DMS53 treated with DMSO at 0.1 percent for 48 hours (cell line): ENCODE measurements at regions not wholly inside any gene's neighbourhood (a gene's known extent, or its start where the extent isn't known, plus 50 kb on each side); places are given as distances from the start of the nearest gene placed in this dataset.

Experiments used
- DNase-seq: peaks from one replicate; lab custom pipeline; 2025; ENCODE audit not compliant: unreplicated experiment; lab: John Stamatoyannopoulos, UW

DNA sequence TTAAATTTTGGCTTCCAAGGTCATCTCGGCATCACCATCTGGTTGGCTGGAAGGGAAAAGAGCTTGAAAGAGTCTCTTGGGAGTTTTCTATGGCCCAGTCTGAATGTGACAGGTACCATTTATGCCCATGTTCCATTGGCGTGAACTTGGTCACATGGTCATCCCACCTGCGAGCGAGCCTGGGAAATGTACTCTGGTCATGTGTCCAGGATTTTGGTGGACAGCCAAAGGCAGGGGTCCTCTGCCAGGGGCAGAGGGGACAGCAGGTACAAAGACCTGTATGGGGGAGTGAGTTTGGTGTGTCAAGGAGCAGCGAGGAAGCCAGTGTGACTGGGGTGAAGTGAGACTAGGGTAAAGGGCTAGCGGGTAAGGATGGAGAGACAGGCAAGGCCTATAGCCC, 112.6 kb downstream of the CDC5L start:
- DNase-seq: no peak

DNA sequence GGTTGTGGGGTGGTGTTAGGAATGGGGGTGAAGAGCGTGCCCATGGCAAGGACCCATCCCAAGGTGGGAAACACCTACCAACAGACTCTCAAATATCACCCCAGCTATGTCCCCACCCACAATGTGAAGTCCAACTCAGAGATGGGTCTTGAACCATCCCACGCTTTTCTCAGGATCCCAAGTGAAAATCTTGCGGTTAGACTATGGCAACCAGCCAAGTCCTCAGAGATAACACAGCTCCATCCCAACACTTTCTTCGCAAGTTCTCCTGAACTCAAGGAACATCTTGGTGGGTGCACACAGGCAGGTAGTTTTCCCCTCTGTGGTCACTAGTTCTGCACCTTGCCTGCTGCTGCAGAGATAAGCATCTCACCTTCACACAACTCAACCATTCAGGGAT, 116.0 kb downstream of the CDC5L start:
- DNase-seq: no peak

DNA sequence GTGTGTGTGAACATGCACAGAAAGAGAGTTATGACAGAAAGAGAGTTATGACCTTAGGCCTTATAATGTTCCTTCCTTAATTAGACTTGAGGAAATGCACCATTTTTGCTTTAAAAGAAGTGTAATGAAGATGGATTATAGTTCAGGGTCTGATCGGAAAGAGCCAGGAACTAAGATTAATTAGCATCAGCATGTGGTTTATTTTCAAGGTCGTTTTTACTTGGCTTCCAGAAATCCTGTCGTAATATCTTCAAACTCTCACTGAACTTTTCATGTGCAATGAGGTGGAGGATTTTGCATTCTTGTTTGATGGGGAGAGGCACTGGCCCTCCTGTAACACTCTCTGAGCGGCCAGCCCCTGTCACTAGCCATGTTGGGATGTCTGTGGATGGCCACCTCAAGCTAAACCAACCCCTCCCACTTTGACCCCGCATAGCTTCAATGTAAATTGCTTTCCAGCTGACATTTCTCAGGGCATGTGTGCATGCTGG, 116.8 kb downstream of the CDC5L start:
- no peak for DNase-seq

DNA sequence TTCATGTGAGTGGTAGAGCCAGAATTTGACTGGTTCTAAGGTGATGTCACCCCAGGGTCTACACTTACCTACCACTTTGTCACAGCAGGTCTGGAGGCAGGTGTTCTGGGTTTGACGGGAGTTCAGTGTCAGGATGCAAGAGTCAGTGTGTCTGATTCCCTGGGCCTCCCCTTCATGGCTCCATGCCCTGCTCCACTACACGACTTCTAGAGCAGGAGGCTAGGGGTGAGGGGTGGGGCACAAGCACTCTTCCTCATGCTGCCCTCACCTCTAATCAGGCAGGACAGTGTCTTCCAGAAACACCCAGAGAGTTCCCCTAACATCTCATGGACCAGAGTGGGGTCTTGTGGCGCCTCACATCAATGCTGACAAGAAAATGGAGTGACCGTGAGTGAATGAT, 118.2 kb downstream of the CDC5L start:
- DNase-seq: no peak

DNA sequence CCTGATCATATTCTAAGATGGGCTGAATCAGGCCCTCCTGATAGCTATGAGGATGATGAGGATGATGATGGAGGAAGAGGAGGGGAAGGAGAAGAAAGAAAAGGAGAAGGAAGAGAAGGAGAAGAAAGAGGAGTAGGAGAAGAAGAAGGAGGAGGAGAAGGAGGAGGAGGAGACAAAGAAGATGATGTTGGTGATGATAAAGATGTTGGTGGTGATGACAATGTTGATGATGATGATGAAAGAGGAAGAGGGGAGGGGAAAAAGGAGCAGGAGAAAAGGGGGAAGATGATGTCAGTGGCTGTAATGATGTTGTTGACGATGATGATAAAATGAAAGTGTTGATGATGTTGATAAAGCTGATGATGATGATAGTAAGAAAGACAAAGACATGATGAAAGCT, 119.5 kb downstream of the CDC5L start:
- no peak for DNase-seq

DNA sequence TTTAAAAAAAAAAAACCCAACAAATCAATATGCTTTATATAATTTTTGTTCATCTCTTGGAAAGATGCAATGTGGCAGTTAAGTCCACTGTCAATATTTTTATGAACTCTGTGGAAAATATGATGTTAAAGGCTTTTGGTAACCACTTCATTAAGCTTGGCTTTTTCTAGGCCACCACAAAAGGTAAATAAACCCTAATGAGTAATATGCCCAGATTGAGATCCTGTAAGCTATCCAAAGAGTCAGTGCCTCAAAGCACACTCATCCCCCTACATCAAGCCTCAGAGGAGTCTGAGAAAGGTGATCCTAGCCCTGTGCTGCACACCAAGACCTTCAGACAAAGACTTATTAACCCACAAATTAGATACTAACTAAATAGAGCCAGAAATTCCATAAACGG, 121.1 kb downstream of the CDC5L start:
- DNase-seq: no peak

DNA sequence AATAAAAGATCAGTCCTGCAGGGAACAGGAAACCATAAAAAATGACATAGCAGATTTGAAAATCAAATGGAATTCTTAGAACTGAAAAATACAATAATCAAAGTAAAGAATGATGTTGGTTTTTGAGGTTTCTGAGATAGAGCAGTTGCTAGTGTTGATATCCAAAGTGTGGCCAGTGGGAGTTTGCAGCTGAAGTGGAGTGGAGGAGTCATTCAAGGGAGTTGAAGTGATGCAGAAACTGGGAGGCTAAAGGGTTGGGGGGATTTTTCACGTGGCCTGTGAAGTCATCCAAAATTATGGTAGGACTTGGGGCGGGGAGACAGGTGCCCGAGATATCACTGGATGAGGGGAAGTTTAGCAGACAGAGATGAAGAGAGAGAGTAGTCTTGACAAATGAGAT, 123.6 kb downstream of the CDC5L start:
- no peak for DNase-seq

DNA sequence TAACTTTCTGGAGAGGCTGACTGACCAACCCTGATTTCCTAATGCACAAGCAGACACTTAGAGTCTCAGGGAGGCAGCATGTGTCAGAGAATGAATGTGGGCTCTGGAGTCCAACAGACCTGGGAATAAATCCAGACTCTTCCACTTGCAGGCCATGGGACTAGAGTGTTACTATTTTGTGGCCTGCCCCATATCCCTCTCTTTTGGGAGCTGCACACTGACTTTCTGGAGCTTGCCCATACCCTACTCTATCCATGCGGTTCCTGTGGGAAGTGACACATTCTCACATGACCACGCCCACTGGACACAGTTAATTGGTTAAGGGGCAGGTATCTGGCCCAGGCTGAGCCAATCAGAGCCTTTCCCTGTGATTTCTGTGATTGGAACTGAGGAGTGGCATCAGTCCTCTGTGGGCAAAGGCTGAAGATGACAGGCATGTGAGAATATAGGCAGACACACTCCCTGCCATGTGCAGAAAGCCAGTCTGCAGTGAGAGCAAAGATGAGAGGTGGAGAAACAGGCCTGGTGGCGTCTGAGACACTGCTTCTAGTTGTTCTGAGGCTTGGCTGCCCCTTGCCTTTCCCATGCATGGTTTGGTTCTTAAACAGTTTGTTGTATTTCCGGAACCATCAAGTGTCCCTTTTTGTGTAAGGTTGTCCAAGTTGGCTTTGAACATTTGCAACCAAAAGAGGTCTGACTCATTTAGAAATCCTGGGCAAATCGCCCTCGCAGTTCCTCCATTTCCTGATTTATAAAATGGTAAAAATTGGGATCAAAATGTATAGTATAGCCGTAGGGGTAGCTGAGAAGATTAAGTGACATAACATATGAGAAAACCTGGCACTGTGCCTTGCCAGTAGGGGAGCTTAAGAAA, 125.6 kb downstream of the CDC5L start:
- DNase-seq: no peak

DNA sequence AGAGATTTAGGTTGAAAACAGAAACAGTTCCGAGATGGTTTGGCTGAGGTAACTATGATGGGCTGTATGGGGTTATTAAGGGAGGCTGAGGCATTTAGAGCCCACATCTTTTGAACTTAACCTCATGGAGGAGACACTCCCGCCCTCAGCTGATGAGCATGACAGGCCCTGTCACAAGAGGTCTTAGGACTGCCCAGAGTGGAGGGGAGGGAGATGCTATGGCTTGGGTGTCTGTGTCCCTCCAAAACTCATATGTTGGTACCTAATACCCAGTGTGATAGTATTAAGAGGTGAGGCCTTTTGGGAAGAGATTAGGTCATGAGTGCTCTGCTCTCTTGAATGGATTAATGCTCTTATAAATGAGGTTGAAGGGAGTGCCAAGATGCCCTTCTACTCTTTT, 126.6 kb downstream of the CDC5L start:
- DNase-seq: no peak

DNA sequence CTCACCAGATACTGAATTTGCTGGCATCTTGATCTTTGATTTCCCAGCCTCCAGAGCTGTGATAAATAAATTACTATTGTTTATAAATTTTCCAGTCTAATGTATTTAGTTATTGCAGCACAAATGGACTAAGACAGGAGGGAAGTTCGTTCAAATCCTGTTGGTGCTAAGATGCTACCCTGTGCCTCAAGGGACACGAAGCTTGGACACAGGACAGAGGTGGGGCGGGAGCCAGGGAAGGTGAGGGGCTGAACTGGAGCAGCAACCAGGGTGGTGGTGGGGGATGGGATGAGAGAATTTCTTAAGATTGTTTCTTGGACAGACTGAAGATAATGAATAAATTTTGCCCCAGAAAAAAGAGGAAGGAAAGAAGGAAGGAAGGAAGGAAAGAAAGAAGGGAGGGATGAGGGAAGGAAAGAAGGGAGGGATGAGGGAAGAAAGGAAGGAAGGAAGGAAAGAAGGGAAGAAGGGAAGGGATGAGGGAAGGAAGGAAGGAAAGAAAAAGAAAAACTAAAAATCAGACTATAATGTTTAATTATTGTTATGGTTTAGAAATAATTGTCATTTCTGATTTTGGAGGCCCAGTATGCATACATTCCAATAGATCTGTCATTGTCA, 127.2 kb downstream of the CDC5L start:
- no peak for DNase-seq

DNA sequence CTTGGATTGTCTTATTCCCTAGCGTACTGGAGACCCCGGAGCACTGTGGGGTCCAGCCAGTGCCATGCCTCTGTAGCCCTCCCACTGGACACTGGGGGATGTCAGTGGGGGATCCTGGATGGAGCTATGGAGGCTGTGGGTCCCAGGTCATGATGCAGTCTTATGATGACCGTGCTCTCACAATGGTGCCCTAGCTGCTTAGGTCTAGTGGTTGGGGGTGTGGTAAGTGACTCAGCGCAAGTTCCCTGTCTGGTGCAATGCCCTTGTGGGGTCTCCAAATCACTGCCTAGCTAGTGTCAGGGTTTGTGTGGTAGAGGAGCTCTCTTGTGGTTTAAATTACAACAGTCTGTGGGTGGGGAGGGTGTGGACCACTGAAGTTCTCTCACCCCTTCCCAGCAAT, 135.4 kb downstream of the CDC5L start:
- DNase-seq: no peak

DNA sequence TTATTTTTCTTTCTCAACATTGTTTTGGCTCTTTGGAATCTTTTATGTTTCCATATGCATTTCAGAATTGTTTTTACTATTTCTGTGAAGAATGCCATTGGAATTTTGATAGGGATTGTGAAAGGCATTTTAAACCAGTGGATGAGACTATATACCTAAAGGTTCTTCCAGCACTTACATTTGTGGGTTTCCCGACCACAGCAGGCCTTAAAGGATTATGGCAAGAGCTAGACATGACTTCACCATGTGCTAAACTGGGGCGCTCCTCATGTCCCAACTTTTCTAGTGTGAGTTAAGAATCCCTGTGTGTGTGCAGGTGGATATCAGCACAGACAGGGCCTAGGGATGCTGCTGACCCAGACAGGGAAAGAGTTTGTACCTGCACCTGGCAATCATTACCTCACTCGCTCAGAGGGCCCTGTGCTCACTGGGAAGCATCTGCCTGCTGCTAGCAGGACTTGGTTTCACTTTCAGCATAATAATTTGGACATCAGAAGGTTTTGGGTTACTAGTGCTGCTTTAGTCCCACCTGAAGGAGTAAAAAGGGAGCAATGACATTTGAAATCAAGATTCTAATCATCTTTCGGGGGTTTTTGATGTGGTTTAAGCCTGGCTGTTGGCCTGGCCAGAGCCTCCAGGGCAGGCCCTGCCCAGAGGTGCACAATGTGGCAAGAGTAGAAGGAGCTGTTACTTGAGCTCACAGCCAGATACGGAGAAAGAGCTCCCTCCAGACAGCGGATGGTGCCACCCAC, 137.1 kb downstream of the CDC5L start:
- DNase-seq: no peak

DNA sequence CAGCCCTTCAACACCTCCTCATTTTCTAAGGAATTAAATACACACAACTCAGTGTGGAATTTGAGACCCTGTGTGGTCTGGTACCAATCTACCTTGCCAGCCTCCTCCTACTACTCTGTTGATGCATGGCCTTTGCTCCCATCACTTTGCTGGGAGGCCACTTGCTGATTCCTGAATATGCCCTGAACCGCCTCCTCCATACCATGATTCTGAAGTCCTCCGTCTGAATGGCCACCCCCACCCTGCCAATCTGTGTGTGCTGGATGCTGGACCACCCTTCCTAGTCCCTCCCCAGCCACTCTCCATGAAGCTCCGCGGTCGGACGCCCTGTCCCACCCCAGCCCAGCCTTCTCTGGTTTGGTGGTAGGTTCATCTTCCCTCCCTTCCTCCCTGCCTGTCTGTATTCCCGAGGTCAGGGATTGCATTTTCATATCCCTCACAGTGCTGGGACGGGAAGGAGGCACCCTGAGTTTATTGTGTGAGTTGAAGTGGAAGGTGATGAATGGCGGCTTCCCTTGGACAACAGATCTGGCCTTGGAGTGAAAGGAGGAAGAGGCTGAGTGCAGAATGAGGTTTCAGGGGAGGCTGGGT, 138.3 kb downstream of the CDC5L start:
- no peak for DNase-seq

DNA sequence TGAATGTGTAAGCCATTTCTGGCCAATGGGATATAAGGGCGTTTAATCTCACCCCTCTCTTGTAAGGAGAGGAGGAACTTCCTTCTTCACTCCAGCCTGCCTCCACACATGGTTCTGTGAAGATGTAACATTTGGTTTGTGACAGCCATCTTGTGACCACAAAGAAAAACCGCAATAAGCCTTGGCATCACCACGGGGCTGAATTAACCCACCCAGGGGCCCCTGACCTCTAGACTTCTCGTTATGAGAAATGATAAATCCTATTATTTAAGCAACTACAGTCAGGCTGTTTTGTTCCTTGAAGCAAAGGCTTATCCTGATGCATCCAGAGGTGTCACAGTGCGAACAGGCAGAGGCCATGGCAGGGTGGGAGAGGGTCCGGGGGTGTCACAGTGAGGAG, 139.7 kb downstream of the CDC5L start:
- DNase-seq: no peak

DNA sequence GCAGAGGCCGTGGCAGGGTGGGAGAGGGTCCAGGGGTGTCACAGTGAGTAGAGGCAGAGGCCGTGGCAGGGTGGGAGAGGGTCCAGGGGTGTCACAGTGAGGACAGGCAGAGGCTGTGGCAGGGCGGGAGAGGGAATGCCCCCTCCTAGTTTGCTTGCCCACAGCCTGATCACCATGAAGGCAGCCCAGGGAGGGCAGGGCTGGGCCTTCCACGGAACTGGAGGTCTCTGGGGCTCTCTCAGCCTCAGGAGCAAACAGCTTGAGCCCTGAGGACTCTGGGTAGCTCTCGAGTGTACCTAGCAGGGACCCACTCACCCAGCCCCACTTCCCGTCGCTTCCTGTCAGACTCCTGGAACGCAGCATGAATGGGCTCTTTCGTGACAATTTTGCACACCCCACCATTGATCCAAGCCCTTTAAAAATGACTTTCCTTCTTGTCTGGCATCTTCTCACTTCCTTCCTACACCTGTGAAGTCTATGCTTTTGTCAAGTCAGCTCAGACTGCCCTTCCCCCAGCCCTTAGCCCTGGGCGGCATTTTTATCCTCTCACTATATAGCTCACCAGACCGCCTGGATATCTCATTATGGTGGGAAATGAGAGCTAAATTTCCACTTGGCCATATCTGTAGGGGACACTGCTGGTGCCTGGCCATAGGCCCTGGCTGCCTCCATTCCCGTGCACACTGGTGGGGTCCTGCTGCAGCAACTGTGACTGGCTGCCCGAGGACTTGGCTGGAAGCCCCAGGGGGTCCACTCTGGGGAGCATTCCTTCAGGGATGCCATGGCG, 140.3 kb downstream of the CDC5L start:
- DNase-seq: no peak

DNA sequence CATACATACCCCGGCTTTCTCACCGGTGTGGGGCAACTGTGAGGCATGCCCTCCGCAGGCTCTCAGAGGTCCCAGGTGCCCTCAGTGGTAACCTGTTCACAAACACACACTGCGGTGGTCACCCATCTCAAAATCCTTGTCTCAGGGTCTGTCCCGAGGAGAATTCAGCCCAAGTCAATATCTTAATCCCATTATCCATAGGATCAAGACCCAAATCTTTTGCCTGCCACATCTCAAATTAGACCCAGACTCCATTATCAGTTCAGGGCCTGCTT, 140.8 kb downstream of the CDC5L start:
- DNase-seq: no peak

DNA sequence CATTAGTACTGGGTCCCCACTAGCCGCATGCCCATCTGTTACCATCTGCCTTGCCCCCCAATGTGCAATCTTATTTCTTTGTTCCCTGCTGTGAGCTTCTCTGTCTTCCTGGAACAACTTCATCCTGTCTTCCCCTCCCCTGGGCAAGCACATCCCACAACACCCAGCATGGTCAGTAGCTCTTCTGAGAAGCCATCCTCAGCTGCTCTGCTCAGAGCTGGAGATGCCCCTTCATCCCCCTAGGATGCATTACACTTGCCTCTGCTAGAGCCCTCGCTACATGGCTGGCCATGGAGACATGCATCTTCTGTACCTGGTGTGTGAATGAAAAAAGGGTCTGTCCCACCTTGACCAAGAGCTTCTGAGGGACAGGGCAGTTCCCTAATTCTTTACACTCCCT, 141.2 kb downstream of the CDC5L start:
- no peak for DNase-seq

DNA sequence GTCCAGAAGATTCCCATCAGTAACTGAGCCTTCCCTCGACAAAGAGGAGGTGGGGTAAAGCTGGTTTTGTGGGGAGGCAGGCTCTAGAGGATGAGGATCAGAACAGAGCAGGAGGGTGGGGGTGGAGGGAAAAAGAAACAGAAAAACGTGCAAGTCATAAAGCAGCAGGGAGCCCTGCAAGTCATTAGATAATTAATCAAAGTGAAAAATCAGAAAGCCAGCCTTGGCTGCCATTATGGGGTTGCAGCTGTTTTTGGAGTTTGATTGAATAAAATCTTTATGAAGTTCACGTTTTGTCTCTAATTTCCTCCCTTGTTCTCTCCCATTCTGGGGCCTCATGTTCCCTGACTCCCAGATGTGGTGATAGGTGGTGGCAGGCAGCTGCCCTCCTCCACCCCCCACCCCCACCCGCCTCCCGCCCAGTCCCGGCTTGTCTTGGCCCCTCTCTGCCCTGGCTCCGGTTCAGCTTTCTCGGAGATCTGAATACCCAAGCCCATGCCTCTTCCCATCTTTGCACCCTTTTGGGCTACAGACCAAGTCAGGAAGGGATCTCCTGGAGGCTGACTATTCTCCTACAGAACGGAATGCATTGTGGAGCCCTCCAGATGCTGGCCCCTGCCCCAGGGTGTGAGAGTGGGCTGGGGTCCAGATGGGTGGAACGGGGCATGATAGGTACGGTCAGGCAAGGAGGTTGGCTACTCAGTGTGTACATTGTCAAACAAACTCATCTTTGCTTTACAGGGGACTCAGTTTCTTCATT, 141.8 kb downstream of the CDC5L start:
- no peak for DNase-seq

DNA sequence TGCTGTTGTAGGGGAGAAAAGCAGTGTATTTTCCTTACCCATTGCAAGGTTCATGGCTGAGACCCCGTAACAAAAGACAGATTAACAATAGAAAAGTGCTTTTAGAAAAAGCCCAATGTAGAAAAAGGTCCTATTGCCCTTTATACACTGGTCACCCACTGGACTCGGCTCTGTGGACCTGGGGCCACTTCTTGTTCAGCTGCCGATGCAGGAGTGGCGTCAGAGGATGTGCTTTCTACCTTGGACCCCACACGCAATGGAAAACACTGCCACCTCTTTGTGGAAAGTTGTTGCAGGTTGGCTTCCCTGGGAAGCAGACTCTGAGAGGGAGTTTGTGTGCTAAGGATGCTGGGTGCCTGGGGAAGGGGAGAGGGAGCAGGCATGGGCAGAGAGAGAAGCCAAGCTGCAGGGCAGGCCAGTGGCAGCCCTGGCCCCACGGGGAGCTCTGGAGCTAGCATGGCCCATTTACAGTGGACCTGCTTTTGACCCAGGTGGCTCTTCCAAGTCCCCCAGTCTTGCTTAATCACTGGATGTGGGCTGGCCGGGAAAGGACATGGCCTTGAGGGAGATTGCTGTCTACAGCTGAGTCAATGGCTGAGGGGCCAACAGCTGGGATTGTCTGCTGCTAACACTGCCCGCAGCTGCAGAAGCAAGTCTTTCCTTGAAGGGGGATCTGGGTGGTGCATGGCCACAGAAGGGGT, 142.9 kb downstream of the CDC5L start:
- no peak for DNase-seq

DNA sequence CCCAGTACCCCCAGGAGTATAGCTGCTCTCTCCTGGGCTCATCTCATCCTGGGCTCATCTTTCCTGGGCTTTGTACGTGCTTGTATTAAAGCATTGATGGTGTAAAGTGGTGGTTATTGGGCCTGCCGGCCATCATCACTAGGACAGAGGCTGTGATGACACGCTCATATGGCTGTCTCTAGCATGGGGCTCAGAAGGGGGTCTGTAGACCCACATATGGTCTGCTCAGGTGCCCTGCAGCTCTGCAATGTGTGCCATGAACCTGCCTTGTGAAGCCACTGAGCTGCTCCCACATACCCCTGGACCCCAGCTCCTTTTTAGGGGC, 143.4 kb downstream of the CDC5L start:
- DNase-seq: no peak
